Skeletal muscle cell (primary cell): ENCODE measurements at regions not wholly inside any gene's neighbourhood (a gene's known extent, or its start where the extent isn't known, plus 50 kb on each side); places are given as distances from the start of the nearest gene placed in this dataset.

Experiments
- DNase-seq: peaks from one replicate; pipeline ENCODE4 v3.0.0-alpha.2; 2010; ENCODE audit warnings: low read depth
- H3K4me3 ChIP-seq: 2 replicates; pipeline ENCODE4 v1.5.1; 2011; ENCODE audit warnings: low read depth, mild to moderate bottlenecking, control low read depth, low read length, moderate library complexity

- no peak overlapping the region for H3K4me3 ChIP-seq
- no peak for DNase-seq
Measured at GRCh38 chr1:14113271-14113670, 413.3 kb downstream of the PRDM2 start.

DNA sequence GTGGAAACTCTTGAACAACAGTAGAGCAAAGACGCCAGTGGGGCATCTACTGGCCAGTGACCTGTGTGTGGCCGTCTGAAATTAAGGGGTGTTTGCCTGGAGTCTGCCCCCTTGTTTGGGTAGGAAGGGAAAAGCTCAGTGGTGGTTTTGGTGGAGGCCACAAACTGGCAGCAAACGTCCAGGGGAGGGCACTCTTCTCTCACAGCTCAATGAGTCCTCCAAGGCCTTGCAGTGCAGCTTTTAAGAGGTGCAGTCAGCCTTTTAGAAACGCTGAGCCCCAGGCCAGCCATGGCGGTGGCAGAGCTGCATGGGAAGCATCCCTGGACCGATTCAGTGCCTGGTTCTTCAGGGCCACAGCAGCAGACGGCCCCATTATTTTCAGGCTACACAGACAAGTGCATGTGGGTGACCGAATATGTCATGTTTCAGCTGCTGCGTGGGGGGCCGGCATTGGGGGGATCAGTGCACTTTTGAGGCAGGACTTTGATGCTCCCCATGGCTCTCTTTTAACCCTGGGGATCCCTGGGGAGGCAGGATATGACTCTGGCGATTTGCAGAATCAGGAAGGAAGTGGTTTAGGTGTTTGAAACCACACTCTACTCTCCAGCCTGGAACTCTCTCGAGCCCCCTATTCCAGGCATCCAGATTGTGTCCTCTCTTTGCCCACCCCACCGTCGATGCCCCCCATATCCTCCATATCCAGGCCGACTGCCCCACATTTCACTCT, 414.0 kb downstream of the PRDM2 start:
- no peak overlapping the region for H3K4me3 ChIP-seq
- DNase-seq, result peak; percentile 1

DNA sequence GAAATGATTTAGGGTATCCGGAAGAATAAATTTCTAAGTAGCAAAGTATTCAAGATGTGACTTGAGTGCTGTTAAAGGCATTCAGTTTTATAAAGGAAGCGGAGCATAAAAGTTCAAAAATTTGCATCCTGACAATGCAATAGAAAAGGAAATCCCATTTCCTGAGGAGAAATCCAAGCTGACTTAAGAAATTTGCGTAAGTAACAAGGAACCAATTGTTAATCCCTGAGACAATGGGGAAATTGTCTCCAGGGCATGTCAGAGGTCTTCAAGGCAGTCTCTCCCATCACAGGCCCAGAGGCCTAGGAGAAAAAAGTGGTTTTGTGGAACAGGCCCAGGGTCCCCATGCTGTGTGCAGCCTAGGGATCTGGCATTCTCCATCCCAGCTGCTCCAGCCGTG, 416.0 kb downstream of the PRDM2 start:
- no peak for DNase-seq
- H3K4me3 ChIP-seq, result no peak overlapping the region

DNA sequence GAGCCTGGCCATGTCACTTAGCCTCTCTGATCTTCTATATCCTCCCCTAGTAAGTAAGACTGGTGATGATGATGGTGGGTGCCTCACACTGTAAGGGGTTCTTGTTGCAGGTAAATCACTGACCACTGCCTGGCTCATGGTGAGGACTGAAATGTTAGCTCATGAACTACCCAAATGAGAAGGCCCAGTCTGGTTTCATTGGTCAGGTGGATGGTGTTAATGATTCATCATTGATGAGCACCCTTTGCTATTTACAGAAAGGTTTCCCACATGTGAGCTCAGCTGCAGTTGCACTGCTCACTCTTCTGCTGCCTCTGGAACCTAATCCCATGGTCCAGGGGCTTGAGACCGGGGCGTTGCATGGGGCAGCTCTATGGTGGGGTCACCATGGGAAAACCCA, 417.7 kb downstream of the PRDM2 start:
- no peak for DNase-seq

DNA sequence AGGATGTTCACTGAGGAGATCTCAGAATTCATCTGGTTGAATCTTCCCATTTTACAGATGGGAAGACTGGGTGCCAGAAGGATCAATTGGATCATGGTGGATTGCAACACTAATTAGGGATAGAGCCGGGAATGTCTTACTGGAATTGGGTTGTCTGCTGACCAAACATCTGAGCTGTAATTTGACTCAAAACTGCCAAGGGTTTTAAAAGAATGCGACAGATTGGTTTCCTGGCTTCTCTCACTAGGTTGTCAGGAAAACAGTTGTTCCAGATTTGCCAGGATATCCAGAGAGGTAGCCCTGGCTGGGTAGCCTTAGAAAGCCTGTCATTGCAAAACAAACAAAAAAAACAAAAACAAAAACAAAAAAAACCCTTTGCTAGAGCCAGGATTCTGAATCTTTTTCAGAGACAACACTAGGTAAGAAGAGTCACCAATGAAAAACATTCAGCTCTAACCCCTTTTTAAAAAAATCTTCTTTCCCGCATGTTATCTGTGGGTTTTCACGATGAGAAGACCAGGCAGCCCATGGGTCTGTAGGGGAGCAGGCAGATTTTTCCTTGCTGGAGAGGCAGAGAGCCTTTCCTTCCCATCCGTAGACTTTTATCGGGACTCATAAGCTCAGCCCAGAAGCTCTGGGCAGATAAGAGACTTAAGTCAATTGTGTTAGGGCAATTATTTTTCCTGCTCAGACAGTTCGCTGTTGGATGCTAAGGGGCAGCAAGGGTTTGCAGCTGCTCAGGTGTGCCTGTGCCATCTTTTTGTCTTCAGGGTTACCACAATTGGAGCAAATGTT, 418.9 kb downstream of the PRDM2 start:
- no peak overlapping the region for H3K4me3 ChIP-seq
- DNase-seq, result no peak

More for the DNA sequence above, 417.7 kb downstream of the PRDM2 start:
- H3K4me3 ChIP-seq, result no peak overlapping the region

GRCh38 chr1:14120895-14121294, 420.9 kb downstream of the PRDM2 start:
- no peak for DNase-seq
- H3K4me3 ChIP-seq, result no peak overlapping the region

GRCh38 chr1:14128096-14128495, 428.1 kb downstream of the PRDM2 start:
- DNase-seq, result no peak
- H3K4me3 ChIP-seq, result no peak overlapping the region

GRCh38 chr1:14129009-14129408, 429.0 kb downstream of the PRDM2 start:
- no peak for DNase-seq
- no peak overlapping the region for H3K4me3 ChIP-seq

GRCh38 chr1:14135070-14135469, 435.1 kb downstream of the PRDM2 start:
- H3K4me3 ChIP-seq, result no peak overlapping the region
- no peak for DNase-seq

DNA sequence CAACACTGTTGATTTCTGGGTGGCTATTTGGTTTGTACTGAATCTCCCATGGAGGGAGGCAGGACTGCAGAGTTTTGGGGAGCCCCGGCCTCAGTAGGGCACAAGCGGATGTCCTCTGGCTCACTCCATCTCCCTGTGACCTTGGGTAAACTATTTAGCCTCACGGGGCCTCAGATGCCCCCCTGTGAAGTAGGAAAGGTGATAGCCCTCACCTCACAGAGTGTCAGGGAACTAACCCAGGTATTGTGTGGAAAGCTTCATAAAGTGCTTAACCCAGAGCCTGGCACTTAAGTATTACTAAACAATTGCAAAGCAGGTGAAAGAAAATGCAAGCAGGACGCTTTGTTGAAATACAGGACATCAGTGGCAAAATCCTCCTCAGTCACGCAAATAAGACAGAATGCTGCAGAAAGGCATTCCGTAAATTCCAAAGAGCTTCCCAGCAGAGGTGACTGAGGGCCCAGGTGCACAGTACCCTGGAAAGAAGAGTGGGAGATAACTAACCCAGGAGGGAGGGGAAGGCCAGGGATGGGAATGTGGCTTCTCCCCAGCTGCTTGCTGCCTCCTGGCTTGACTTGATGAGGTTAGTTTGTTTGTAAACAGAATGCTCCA, 436.3 kb downstream of the PRDM2 start:
- no peak overlapping the region for H3K4me3 ChIP-seq
- no peak for DNase-seq

GRCh38 chr1:14136881-14137280, 436.9 kb downstream of the PRDM2 start:
- no peak overlapping the region for H3K4me3 ChIP-seq
- DNase-seq, result no peak

GRCh38 chr1:14137411-14138134, 437.6 kb downstream of the PRDM2 start:
- H3K4me3 ChIP-seq, result no peak overlapping the region
- no peak for DNase-seq

DNA sequence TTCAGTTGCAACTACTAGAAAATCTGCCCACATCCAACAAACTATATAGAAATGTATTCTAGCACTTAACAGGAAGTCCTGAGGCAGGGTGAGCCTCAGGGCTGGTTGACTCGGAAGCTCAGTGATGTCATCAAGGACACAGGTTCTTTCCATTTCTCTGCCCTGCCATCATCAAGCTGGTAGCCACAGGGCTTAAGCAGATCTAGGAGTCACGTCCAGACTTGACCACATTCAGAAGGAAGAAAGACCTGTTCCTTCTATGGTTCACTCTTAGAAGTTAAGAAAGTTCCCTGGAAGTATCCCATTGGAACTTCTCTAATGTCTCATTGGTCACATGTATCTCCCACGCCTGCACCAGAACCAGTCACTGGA, 438.1 kb downstream of the PRDM2 start:
- no peak overlapping the region for H3K4me3 ChIP-seq

DNA sequence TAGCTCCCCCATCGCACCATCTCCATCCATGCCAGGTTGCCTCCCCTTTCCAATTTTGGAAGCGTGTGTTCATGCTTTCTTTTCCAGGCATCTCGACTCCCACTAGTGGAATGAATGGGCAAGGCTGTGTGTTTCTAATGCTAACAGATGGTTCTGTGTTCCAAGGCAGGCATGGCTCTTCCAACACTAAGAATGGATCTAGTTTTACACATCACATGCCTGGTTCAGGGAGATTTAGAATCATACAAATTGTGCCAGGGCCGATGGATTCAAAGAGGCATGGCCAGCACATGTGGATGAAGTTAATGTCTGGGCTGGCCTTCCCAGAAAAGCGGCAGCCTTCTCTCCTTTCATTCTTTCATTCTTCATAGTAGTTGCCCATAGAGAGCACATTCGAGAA, 438.7 kb downstream of the PRDM2 start:
- no peak for DNase-seq
- H3K4me3 ChIP-seq, result no peak overlapping the region

More for the DNA sequence above, 438.1 kb downstream of the PRDM2 start:
- no peak for DNase-seq

DNA sequence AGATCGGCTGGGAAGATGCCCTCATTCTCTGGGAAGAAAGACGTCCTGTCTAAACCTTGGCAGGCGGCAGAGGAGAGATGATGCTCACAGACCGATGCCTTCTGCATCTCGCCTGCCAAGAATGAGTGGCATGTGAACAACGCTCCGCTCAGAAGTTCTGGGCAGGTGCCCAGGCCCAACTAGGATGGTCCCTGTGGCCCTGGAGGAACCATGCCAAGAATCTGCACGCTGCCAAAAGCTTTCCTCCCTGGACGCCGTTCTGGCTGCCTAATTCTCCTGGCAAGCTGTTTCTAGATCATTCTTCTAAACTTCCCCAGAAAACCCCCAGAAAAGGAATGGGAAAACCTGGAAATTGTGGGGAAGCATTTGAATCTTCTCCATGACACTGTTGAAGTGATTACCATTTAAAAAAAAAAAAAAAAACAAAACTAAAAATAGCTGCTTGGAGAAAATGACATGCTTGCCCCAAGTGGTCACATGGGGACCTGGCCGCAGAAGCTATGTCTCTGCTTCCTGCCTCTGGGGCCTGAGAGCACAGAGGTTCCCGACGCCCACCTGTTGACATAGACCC, 440.9 kb downstream of the PRDM2 start:
- no peak overlapping the region for H3K4me3 ChIP-seq
- no peak for DNase-seq

- H3K4me3 ChIP-seq, result no peak overlapping the region
- DNase-seq, result no peak
Measured at GRCh38 chr1:14141656-14142055, 441.7 kb downstream of the PRDM2 start.

- no peak overlapping the region for H3K4me3 ChIP-seq
- DNase-seq, result no peak
Measured at GRCh38 chr1:14142397-14143100, 442.6 kb downstream of the PRDM2 start.

DNA sequence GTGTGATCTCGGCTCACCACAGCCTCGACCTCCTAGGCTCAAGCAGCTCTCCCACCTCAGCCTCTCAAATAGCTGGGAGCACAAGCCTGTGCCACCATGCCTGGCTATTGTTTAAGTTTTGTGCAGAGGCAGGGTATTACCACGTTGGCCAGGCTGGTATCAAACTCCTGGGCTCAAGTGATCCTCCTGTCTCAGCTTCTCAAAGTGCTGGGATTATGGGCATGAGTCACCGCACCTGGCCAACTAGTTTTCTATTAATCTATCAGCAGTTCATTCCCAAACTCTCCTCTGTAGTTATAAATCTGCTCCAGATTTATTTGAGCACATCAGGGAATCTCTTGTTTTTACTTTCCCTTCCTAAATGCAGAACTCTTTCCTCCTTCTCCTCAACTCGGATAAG, 443.8 kb downstream of the PRDM2 start:
- H3K4me3 ChIP-seq, result no peak overlapping the region
- DNase-seq, result no peak

DNA sequence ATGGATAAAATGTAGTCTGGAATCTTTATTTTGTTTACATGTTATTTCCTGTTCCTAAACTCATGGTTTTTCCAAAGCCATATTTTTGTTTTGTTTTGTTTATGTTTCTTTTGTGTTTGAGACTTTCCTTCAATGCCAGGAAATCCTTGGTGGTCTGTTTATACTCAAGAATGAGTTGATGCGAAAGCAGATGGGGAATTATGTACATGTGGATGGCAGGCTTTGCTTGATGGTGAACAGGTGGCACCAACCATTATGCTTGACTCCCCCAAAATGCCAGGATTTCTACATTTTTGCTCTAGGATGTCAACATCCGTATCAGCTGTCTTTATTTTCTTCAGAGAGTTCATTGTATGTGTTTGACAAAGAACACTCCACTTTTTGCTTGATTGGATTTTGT, 448.5 kb downstream of the PRDM2 start:
- H3K4me3 ChIP-seq, result no peak overlapping the region
- no peak for DNase-seq
